WTC11 (cell line): ENCODE measurements at regions not wholly inside any gene's neighbourhood (a gene's known extent, or its start where the extent isn't known, plus 50 kb on each side); places are given as distances from the start of the nearest gene placed in this dataset.

Experiments used
- ATAC-seq: fragments of 200-7000 bp; cut with Tn5 transposase; 2 replicates; pipeline ENCODE4 v1.10.0; 2021; ENCODE audit warnings: mild to moderate bottlenecking, moderate library complexity
- CTCF ChIA-PET: fragments of 300-600 bp; sonication (Branson Sonifier 250); formaldehyde crosslinking; loops from one replicate; lab custom pipeline; 2021; ENCODE audit warnings: antibody characterized with exemption; lab: Charles Lee
- POLR2A ChIA-PET: fragments of 350-600 bp; sonication (Branson Sonifier 250); formaldehyde crosslinking; loops from one replicate; lab custom pipeline; 2021; ENCODE audit warnings: antibody characterized with exemption; lab: Charles Lee
- DNase-seq: peaks from one replicate; pipeline ENCODE4 v3.0.0; 2021; ENCODE audit warnings: low spot score
- H3K27ac Mint-ChIP-seq: 2 replicates; pipeline ENCODE4 v1.8.0; 2021; ENCODE audit warnings: mixed read lengths
- H3K27me3 Mint-ChIP-seq: 2 replicates; pipeline ENCODE4 v1.8.0; 2021; ENCODE audit warnings: low read depth, mild to moderate bottlenecking, moderate library complexity, mixed read lengths
- H3K36me3 Mint-ChIP-seq: 2 replicates; pipeline ENCODE4 v1.8.0; 2021; ENCODE audit warnings: mixed read lengths
- H3K4me1 Mint-ChIP-seq: 2 replicates; pipeline ENCODE4 v1.8.0; 2022; ENCODE audit warnings: mixed read lengths
- H3K4me3 Mint-ChIP-seq: 2 replicates; pipeline ENCODE4 v1.8.0; 2021; ENCODE audit warnings: mild to moderate bottlenecking, moderate library complexity, mixed read lengths
- H3K9me3 Mint-ChIP-seq: 2 replicates; pipeline ENCODE4 v1.8.0; 2021; ENCODE audit warnings: mixed read lengths
- CREB1 ChIP-seq: sonication (generic); formaldehyde crosslinking; IDR thresholded peaks from 2 replicates; pipeline ENCODE4 v1.8.0; 2023; ENCODE audit warnings: mild to moderate bottlenecking, missing genetic modification reagents
- EMX1 ChIP-seq: fragments of 250-450 bp; sonication (Bioruptor Pico); IDR thresholded peaks from 2 replicates; pipeline ENCODE4 v1.8.0; 2021; ENCODE audit warnings: mild to moderate bottlenecking
- NFE2L1 ChIP-seq: sonication (generic); formaldehyde crosslinking; IDR thresholded peaks from 2 replicates; pipeline ENCODE4 v1.8.1; 2023; ENCODE audit warnings: missing genetic modification reagents
- RORB ChIP-seq: fragments of 250-450 bp; sonication (Bioruptor Pico); IDR thresholded peaks from 2 replicates; pipeline ENCODE4 v1.9.0; 2021; ENCODE audit warnings: mild to moderate bottlenecking
- TEAD4 ChIP-seq: sonication (generic); formaldehyde crosslinking; IDR thresholded peaks from 2 replicates; pipeline ENCODE4 v1.8.0; 2022; ENCODE audit warnings: mild to moderate bottlenecking, missing genetic modification reagents
- ZNF219 ChIP-seq: sonication (generic); formaldehyde crosslinking; IDR thresholded peaks from 2 replicates; pipeline ENCODE4 v1.8.0; 2023; ENCODE audit warnings: missing genetic modification reagents, mild to moderate bottlenecking, borderline replicate concordance
- ZNF671 ChIP-seq: fragments of 250-450 bp; sonication (Bioruptor Pico); IDR thresholded peaks from 2 replicates; pipeline ENCODE4 v1.8.0; 2021; ENCODE audit warnings: mild to moderate bottlenecking
- TF ChIP-seq, protein P1 (sequence below): sonication (generic); formaldehyde crosslinking; IDR thresholded peaks from 2 replicates; pipeline ENCODE4 v1.8.1; 2023; ENCODE audit warnings: mild to moderate bottlenecking, missing genetic modification reagents, borderline replicate concordance
- TF ChIP-seq, protein P2 (sequence below): fragments of 250-450 bp; sonication (Bioruptor Pico); IDR thresholded peaks from 2 replicates; pipeline ENCODE4 v1.9.0; 2021; ENCODE audit warnings: mild to moderate bottlenecking
- TF ChIP-seq, protein P3 (sequence below): sonication (generic); formaldehyde crosslinking; IDR thresholded peaks from 2 replicates; pipeline ENCODE4 v1.8.1; 2022; ENCODE audit warnings: low read depth, mild to moderate bottlenecking, moderate library complexity, missing genetic modification reagents, borderline replicate concordance
- TF ChIP-seq, protein P4 (sequence below): sonication (generic); formaldehyde crosslinking; IDR thresholded peaks from 2 replicates; pipeline ENCODE4 v1.8.1; 2023; ENCODE audit warnings: mild to moderate bottlenecking, moderate library complexity, missing genetic modification reagents
- TF ChIP-seq, protein P5 (sequence below): sonication (generic); formaldehyde crosslinking; IDR thresholded peaks from 2 replicates; pipeline ENCODE4 v1.8.1; 2023; ENCODE audit warnings: mild to moderate bottlenecking, missing genetic modification reagents, moderate library complexity
- TF ChIP-seq, protein P6 (sequence below): fragments of 250-450 bp; sonication (Bioruptor Pico); IDR thresholded peaks from 2 replicates; pipeline ENCODE4 v1.8.0; 2021; ENCODE audit warnings: mild to moderate bottlenecking

DNA sequence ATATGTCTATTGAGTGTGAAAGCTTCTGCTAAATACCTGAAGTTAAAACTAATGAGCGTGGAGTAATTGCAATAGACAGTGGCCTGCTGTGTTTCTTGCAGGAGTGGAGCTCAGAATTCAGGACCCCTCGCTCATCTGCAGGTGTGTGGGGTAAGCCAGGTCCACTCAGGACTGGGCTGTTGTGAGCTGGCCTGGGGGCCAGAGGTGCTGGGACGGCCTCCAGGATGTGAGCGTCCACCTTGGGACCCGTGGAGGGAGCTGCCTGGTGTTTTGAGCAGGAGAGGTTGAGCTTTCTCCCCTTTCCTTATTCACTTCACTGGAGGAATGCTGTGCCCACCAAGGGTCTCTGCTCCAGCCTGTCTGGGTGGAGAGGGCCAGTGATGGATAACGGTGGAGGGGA lies 681.2 kb downstream of the BRD1 start (continued):
- TF ChIP-seq, protein P1, sequence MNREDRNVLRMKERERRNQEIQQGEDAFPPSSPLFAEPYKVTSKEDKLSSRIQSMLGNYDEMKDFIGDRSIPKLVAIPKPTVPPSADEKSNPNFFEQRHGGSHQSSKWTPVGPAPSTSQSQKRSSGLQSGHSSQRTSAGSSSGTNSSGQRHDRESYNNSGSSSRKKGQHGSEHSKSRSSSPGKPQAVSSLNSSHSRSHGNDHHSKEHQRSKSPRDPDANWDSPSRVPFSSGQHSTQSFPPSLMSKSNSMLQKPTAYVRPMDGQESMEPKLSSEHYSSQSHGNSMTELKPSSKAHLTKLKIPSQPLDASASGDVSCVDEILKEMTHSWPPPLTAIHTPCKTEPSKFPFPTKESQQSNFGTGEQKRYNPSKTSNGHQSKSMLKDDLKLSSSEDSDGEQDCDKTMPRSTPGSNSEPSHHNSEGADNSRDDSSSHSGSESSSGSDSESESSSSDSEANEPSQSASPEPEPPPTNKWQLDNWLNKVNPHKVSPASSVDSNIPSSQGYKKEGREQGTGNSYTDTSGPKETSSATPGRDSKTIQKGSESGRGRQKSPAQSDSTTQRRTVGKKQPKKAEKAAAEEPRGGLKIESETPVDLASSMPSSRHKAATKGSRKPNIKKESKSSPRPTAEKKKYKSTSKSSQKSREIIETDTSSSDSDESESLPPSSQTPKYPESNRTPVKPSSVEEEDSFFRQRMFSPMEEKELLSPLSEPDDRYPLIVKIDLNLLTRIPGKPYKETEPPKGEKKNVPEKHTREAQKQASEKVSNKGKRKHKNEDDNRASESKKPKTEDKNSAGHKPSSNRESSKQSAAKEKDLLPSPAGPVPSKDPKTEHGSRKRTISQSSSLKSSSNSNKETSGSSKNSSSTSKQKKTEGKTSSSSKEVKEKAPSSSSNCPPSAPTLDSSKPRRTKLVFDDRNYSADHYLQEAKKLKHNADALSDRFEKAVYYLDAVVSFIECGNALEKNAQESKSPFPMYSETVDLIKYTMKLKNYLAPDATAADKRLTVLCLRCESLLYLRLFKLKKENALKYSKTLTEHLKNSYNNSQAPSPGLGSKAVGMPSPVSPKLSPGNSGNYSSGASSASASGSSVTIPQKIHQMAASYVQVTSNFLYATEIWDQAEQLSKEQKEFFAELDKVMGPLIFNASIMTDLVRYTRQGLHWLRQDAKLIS (CRISPR knock-in tag), result no peak
- TF ChIP-seq CREB1, result no peak
- TF ChIP-seq TEAD4 (CRISPR knock-in tag), result no peak
- TF ChIP-seq, protein P2, sequence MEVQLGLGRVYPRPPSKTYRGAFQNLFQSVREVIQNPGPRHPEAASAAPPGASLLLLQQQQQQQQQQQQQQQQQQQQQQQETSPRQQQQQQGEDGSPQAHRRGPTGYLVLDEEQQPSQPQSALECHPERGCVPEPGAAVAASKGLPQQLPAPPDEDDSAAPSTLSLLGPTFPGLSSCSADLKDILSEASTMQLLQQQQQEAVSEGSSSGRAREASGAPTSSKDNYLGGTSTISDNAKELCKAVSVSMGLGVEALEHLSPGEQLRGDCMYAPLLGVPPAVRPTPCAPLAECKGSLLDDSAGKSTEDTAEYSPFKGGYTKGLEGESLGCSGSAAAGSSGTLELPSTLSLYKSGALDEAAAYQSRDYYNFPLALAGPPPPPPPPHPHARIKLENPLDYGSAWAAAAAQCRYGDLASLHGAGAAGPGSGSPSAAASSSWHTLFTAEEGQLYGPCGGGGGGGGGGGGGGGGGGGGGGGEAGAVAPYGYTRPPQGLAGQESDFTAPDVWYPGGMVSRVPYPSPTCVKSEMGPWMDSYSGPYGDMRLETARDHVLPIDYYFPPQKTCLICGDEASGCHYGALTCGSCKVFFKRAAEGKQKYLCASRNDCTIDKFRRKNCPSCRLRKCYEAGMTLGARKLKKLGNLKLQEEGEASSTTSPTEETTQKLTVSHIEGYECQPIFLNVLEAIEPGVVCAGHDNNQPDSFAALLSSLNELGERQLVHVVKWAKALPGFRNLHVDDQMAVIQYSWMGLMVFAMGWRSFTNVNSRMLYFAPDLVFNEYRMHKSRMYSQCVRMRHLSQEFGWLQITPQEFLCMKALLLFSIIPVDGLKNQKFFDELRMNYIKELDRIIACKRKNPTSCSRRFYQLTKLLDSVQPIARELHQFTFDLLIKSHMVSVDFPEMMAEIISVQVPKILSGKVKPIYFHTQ, result no peak
- no peak for TF ChIP-seq ZNF219 (CRISPR knock-in tag)
- TF ChIP-seq, protein P3, sequence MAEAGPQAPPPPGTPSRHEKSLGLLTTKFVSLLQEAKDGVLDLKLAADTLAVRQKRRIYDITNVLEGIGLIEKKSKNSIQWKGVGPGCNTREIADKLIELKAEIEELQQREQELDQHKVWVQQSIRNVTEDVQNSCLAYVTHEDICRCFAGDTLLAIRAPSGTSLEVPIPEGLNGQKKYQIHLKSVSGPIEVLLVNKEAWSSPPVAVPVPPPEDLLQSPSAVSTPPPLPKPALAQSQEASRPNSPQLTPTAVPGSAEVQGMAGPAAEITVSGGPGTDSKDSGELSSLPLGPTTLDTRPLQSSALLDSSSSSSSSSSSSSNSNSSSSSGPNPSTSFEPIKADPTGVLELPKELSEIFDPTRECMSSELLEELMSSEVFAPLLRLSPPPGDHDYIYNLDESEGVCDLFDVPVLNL (CRISPR knock-in tag), result no peak

DNA sequence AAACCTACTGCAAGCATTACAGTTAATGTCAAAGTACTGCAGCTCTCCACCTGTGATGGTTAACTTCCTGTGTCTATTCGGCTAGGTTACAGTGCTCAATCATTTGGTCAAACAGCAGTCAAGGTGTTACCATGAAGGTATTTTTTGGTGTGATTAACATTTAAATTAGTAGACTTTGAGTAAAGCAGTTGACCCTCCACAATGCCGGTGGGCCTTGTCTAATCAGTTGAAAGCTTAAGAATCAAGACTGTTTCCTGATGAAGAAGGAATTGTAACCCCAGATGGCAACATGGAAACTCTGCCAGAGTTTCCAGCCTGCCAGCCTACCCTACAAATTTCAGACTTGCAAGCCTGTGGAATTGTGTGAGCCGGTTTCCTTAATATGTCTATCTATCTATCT lies 683.9 kb downstream of the BRD1 start:
- Mint-ChIP-seq H3K4me3 (no peak overlapping the region), H3K27ac (no peak overlapping the region), H3K4me1 (peaks cover 12% of the 10 kb centered on the region), H3K27me3 (no peaks in the 10 kb centered on the region), H3K9me3 (peaks cover 1% of the 10 kb centered on the region; the same call in 1 of the 2 replicates), H3K36me3 (no peaks in the 10 kb centered on the region)
- POLR2A ChIA-PET, result no interaction called here
- CTCF ChIA-PET, result interaction anchor here (2.1 kb wide), 1 partner anchor 97 kb away, joined by 5 read pairs; no protein-coding TSS in a partner anchor
- ATAC-seq, result no peak
- DNase-seq, result no peak
- TF ChIP-seq EMX1 (CRISPR knock-in tag), result no peak
- TF ChIP-seq, protein P4, sequence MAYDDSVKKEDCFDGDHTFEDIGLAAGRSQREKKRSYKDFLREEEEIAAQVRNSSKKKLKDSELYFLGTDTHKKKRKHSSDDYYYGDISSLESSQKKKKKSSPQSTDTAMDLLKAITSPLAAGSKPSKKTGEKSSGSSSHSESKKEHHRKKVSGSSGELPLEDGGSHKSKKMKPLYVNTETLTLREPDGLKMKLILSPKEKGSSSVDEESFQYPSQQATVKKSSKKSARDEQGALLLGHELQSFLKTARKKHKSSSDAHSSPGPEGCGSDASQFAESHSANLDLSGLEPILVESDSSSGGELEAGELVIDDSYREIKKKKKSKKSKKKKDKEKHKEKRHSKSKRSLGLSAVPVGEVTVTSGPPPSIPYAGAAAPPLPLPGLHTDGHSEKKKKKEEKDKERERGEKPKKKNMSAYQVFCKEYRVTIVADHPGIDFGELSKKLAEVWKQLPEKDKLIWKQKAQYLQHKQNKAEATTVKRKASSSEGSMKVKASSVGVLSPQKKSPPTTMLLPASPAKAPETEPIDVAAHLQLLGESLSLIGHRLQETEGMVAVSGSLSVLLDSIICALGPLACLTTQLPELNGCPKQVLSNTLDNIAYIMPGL, result no peak

DNA sequence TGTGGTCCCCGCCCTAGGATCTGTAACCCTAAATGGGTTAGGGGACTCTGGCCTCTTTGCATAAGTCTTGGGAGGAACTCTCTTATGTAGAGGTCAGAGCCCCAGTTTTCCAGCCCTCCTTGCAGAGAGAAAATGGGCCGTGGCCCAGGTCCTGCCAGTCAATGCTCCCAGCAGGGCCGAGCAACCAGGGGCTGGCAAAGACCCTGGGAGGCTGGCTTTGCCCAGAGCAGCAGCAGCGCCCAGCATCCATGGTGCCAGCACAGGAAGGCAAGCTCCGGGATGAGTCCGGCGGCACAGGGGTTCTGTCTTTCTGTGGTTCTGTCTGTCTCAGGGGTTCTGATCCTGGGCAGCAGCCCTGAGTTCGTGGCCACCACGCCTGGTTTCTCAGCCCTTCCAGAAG lies 684.8 kb downstream of the BRD1 start:
- Mint-ChIP-seq H3K4me1 (peaks cover 9% of the 10 kb centered on the region; the same call in 1 of the 2 replicates), H3K4me3 (no peak overlapping the region), H3K27ac (no peak overlapping the region), H3K36me3 (no peaks in the 10 kb centered on the region), H3K9me3 (peaks cover 10% of the 10 kb centered on the region), H3K27me3 (no peaks in the 10 kb centered on the region)
- ChIA-PET CTCF (no interaction called here), POLR2A (no interaction called here)
- no peak for ATAC-seq
- no peak for DNase-seq
- TF ChIP-seq RORB (CRISPR knock-in tag) (no peak), ZNF671 (CRISPR knock-in tag) (no peak), NFE2L1 (CRISPR knock-in tag) (no peak), ZNF219 (CRISPR knock-in tag) (no peak)
- TF ChIP-seq, protein P2, result no peak
- TF ChIP-seq, protein P5, sequence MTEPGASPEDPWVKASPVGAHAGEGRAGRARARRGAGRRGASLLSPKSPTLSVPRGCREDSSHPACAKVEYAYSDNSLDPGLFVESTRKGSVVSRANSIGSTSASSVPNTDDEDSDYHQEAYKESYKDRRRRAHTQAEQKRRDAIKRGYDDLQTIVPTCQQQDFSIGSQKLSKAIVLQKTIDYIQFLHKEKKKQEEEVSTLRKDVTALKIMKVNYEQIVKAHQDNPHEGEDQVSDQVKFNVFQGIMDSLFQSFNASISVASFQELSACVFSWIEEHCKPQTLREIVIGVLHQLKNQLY, result no peak
- TF ChIP-seq, protein P6, sequence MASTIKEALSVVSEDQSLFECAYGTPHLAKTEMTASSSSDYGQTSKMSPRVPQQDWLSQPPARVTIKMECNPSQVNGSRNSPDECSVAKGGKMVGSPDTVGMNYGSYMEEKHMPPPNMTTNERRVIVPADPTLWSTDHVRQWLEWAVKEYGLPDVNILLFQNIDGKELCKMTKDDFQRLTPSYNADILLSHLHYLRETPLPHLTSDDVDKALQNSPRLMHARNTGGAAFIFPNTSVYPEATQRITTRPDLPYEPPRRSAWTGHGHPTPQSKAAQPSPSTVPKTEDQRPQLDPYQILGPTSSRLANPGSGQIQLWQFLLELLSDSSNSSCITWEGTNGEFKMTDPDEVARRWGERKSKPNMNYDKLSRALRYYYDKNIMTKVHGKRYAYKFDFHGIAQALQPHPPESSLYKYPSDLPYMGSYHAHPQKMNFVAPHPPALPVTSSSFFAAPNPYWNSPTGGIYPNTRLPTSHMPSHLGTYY (CRISPR knock-in tag), result no peak
